ENCODE measurements at regions not wholly inside any gene's neighbourhood (a gene's known extent, or its start where the extent isn't known, plus 50 kb on each side); places are given as distances from the start of the nearest gene placed in this dataset.

DNA sequence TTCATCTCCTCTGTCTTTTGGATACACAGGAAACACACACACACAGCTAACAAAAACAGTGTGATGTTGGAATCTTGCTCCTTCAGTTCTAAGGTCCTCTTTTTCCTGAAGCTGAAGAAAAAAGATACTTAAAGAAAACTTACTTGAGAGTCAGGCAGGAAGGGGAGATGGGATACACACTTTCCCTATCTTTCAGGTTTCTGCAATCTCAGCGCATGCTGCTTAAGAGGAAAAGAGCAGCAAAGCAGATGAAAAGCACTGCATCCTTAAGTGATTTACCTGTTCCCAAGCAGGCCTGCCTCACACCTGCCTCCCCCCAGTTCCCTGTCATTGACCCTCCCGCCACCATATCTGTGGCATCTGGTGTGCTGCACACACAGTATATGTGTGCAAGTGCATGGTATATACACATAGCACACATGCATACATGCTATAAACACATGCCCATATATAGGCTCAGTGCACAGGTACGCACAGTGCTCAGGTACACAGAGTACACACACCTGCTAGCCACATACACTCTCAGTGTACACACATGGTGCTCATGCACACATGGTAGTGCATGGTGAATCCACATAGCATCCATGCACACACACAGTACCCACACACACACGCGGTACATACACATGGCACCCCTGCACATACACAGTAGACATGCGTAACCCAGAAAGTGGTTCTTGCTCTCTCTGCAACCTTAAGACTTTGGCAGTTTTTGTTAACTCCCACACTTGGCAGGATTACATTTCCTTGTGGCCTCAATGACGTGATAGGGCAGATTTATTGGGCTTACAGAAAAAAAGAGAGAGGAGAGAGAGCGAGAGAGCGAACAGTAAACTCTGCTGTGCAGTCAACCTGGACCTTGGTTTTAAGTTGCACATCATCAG is 166.9 kb downstream of the TOMM20 start (continued):
- TF ChIP-seq, protein P1, sequence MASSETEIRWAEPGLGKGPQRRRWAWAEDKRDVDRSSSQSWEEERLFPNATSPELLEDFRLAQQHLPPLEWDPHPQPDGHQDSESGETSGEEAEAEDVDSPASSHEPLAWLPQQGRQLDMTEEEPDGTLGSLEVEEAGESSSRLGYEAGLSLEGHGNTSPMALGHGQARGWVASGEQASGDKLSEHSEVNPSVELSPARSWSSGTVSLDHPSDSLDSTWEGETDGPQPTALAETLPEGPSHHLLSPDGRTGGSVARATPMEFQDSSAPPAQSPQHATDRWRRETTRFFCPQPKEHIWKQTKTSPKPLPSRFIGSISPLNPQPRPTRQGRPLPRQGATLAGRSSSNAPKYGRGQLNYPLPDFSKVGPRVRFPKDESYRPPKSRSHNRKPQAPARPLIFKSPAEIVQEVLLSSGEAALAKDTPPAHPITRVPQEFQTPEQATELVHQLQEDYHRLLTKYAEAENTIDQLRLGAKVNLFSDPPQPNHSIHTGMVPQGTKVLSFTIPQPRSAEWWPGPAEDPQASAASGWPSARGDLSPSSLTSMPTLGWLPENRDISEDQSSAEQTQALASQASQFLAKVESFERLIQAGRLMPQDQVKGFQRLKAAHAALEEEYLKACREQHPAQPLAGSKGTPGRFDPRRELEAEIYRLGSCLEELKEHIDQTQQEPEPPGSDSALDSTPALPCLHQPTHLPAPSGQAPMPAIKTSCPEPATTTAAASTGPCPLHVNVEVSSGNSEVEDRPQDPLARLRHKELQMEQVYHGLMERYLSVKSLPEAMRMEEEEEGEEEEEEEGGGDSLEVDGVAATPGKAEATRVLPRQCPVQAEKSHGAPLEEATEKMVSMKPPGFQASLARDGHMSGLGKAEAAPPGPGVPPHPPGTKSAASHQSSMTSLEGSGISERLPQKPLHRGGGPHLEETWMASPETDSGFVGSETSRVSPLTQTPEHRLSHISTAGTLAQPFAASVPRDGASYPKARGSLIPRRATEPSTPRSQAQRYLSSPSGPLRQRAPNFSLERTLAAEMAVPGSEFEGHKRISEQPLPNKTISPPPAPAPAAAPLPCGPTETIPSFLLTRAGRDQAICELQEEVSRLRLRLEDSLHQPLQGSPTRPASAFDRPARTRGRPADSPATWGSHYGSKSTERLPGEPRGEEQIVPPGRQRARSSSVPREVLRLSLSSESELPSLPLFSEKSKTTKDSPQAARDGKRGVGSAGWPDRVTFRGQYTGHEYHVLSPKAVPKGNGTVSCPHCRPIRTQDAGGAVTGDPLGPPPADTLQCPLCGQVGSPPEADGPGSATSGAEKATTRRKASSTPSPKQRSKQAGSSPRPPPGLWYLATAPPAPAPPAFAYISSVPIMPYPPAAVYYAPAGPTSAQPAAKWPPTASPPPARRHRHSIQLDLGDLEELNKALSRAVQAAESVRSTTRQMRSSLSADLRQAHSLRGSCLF (CRISPR knock-in tag; IDR thresholded peaks at IDR 0.05; ENCODE audit: borderline replicate concordance), result no peak
- TF ChIP-seq MYC (CRISPR knock-in tag; IDR thresholded peaks at IDR 0.05; ENCODE audit: borderline replicate concordance), result peak; percentile 32; the same call in 1 of the 2 replicates
- 0 out of 2 replicates have a peak, but pooled peaks have one; percentile 12 for TF ChIP-seq ZSCAN25 (CRISPR knock-in tag; IDR thresholded peaks at IDR 0.05)
- no peak for TF ChIP-seq ZNF776 (CRISPR knock-in tag; IDR thresholded peaks at IDR 0.05)
- no peak for TF ChIP-seq BRCA1 (CRISPR knock-in tag; IDR thresholded peaks at IDR 0.05)
- TF ChIP-seq, protein P2, sequence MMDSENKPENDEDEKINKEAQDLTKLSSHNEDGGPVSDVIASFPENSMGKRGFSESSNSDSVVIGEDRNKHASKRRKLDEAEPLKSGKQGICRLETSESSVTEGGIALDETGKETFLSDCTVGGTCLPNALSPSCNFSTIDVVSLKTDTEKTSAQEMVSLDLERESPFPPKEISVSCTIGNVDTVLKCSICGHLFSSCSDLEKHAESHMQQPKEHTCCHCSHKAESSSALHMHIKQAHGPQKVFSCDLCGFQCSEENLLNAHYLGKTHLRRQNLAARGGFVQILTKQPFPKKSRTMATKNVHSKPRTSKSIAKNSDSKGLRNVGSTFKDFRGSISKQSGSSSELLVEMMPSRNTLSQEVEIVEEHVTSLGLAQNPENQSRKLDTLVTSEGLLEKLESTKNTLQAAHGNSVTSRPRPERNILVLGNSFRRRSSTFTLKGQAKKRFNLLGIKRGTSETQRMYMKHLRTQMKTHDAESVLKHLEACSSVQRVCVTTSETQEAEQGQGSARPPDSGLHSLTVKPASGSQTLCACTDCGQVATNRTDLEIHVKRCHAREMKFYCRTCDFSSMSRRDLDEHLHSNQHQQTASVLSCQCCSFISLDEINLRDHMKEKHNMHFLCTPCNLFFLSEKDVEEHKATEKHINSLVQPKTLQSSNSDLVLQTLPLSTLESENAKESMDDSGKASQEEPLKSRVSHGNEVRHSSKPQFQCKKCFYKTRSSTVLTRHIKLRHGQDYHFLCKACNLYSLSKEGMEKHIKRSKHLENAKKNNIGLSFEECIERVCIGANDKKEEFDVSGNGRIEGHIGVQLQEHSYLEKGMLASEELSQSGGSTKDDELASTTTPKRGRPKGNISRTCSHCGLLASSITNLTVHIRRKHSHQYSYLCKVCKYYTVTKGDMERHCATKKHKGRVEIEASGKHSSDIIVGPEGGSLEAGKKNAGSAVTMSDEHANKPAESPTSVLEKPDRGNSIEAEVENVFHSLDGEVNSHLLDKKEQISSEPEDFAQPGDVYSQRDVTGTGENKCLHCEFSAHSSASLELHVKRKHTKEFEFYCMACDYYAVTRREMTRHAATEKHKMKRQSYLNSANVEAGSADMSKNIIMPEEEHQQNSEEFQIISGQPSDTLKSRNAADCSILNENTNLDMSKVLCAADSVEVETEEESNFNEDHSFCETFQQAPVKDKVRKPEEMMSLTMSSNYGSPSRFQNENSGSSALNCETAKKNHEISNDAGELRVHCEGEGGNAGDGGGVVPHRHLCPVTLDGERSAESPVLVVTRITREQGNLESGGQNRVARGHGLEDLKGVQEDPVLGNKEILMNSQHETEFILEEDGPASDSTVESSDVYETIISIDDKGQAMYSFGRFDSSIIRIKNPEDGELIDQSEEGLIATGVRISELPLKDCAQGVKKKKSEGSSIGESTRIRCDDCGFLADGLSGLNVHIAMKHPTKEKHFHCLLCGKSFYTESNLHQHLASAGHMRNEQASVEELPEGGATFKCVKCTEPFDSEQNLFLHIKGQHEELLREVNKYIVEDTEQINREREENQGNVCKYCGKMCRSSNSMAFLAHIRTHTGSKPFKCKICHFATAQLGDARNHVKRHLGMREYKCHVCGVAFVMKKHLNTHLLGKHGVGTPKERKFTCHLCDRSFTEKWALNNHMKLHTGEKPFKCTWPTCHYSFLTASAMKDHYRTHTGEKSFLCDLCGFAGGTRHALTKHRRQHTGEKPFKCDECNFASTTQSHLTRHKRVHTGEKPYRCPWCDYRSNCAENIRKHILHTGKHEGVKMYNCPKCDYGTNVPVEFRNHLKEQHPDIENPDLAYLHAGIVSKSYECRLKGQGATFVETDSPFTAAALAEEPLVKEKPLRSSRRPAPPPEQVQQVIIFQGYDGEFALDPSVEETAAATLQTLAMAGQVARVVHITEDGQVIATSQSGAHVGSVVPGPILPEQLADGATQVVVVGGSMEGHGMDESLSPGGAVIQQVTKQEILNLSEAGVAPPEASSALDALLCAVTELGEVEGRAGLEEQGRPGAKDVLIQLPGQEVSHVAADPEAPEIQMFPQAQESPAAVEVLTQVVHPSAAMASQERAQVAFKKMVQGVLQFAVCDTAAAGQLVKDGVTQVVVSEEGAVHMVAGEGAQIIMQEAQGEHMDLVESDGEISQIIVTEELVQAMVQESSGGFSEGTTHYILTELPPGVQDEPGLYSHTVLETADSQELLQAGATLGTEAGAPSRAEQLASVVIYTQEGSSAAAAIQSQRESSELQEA (CRISPR knock-in tag; IDR thresholded peaks at IDR 0.05; ENCODE audit: not compliant biosample characterization), result no peak
- TF ChIP-seq, protein P3, sequence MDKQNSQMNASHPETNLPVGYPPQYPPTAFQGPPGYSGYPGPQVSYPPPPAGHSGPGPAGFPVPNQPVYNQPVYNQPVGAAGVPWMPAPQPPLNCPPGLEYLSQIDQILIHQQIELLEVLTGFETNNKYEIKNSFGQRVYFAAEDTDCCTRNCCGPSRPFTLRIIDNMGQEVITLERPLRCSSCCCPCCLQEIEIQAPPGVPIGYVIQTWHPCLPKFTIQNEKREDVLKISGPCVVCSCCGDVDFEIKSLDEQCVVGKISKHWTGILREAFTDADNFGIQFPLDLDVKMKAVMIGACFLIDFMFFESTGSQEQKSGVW (CRISPR knock-in tag; IDR thresholded peaks at IDR 0.05; ENCODE audit: borderline replicate concordance), result 0 out of 2 replicates have a peak, but pooled peaks have one; percentile 37
- TF ChIP-seq, protein P4, sequence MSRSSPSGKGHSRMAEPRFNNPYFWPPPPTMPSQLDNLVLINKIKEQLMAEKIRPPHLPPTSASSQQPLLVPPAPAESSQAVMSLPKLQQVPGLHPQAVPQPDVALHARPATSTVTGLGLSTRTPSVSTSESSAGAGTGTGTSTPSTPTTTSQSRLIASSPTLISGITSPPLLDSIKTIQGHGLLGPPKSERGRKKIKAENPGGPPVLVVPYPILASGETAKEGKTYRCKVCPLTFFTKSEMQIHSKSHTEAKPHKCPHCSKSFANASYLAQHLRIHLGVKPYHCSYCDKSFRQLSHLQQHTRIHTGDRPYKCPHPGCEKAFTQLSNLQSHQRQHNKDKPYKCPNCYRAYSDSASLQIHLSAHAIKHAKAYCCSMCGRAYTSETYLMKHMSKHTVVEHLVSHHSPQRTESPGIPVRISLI (CRISPR knock-in tag; IDR thresholded peaks at IDR 0.05; ENCODE audit: borderline replicate concordance), result no peak
- TF ChIP-seq ZNF160 (CRISPR knock-in tag; IDR thresholded peaks at IDR 0.05), result no peak
- TF ChIP-seq, protein P5, sequence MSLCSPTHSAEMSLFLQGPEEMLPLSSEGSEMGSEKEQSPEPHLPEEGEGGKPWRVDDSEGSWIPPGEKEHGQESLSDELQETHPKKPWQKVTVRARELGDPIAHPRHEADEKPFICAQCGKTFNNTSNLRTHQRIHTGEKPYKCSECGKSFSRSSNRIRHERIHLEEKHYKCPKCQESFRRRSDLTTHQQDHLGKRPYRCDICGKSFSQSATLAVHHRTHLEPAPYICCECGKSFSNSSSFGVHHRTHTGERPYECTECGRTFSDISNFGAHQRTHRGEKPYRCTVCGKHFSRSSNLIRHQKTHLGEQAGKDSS (CRISPR knock-in tag; IDR thresholded peaks at IDR 0.05; ENCODE audit: borderline replicate concordance, low read depth), result no peak
- no peak for TF ChIP-seq SP140L (CRISPR knock-in tag; IDR thresholded peaks at IDR 0.05; ENCODE audit: borderline replicate concordance)
